Lung (tissue), 11 donors: ENCODE measurements at regions not wholly inside any gene's neighbourhood (a gene's known extent, or its start where the extent isn't known, plus 50 kb on each side); places are given as distances from the start of the nearest gene placed in this dataset.

Source experiments
- ATAC-seq: fragments of 200-7000 bp; cut with Tn5 transposase; one replicate; pipeline ENCODE4 v1.9.1; 2020; ENCODE audit warnings: moderate number of reproducible peaks; ENCODE audit not compliant: insufficient read depth, low FRiP score
- DNase-seq, 3 donors: peaks; one replicate each; pipeline ENCODE4 v3.0.0-alpha.2; 2013 to 2017
- H3K27ac ChIP-seq, 2 donors: one replicate each; pipeline ENCODE4 v1.5.1; 2013; ENCODE audit warnings: mild to moderate bottlenecking in 2 of 2, moderate library complexity in 2 of 2, control low read depth in 1 of 2, inconsistent platforms in 1 of 2, low read depth in 1 of 2, low read length in 1 of 2
- H3K27me3 ChIP-seq, 3 donors: one replicate each; pipeline ENCODE4 v1.5.1; 2013; ENCODE audit warnings: low read length in 2 of 3; ENCODE audit not compliant: control insufficient read depth in 3 of 3, insufficient read depth in 3 of 3
- H3K36me3 ChIP-seq, 4 donors: one replicate each; pipeline ENCODE4 v1.5.1; 2013; ENCODE audit warnings: low read length in 4 of 4, mild to moderate bottlenecking in 1 of 4, moderate library complexity in 1 of 4; ENCODE audit not compliant: control insufficient read depth in 4 of 4, insufficient read depth in 4 of 4
- H3K4me1 ChIP-seq, 5 donors: one replicate each; pipeline ENCODE4 v1.5.1; 2013; ENCODE audit warnings: low read length in 5 of 5, mild to moderate bottlenecking in 2 of 5, moderate library complexity in 1 of 5; ENCODE audit not compliant: control insufficient read depth in 5 of 5, insufficient read depth in 5 of 5
- H3K4me3 ChIP-seq: one replicate; pipeline ENCODE4 v1.5.1; 2013; ENCODE audit warnings: mild to moderate bottlenecking, control low read depth, moderate library complexity
- H3K9ac ChIP-seq, 2 donors: one replicate each; pipeline ENCODE4 v1.5.1; 2013; ENCODE audit warnings: low read length in 2 of 2, control low read depth in 1 of 2; ENCODE audit not compliant: insufficient read depth in 1 of 2
- H3K9me3 ChIP-seq, 4 donors: one replicate each; pipeline ENCODE4 v1.5.1; 2013; ENCODE audit warnings: low read length in 3 of 4, mild to moderate bottlenecking in 1 of 4, moderate library complexity in 1 of 4; ENCODE audit not compliant: control insufficient read depth in 4 of 4, insufficient read depth in 3 of 4
- CTCF ChIP-seq: IDR thresholded peaks from 2 replicates; pipeline ENCODE4 v1.5.1; 2012; ENCODE audit warnings: mild to moderate bottlenecking; ENCODE audit errors: control extremely low read depth, extremely low read depth
- WGBS, 2 donors: extraction: QIAGEN DNeasy Blood & Tissue Kit; methylation state at CpG; one replicate each; pipeline ENCODE4 v1.1.7; 2013; 5-methylcytosine and 5-hydroxymethylcytosine counted together
- donor health status: control.
- donor health status: control.
- donor health status: Bipolar disorder and iron deficiency.
- donor health status: healthy.
- donor health status: DM: yes; HTN: yes; CAD: no.

GRCh38 chr3:87761795-87762194 is 297.0 kb downstream of the CGGBP1 start:
- Histone ChIP-seq H3K27ac (no peak overlapping the region), H3K27me3 (no peaks in the 10 kb centered on the region), H3K36me3 (no peaks in the 10 kb centered on the region), H3K9me3 (peaks cover 0 to 6% (median 0%) of the 10 kb centered on the region in 4 donors), H3K9ac (no peak overlapping the region), H3K4me3 (no peak overlapping the region), H3K4me1 (no peaks in the 10 kb centered on the region)
- 95 to 96% methylated on average over 17 of the region's 17 CpGs for WGBS, 2 donors
- no peak for DNase-seq
- no peak for ATAC-seq
- TF ChIP-seq CTCF, result no peak

GRCh38 chr3:87761341-87761740 is 297.5 kb downstream of the CGGBP1 start:
- no peak for DNase-seq
- TF ChIP-seq CTCF, result no peak
- Histone ChIP-seq H3K27me3 (no peaks in the 10 kb centered on the region), H3K36me3 (no peaks in the 10 kb centered on the region), H3K4me1 (no peaks in the 10 kb centered on the region), H3K27ac (no peak overlapping the region), H3K9ac (no peak overlapping the region), H3K4me3 (no peak overlapping the region), H3K9me3 (peaks cover 0 to 6% (median 0%) of the 10 kb centered on the region in 4 donors)
- no peak for ATAC-seq
- WGBS, 2 donors, result 93 to 95% methylated on average over 11 of the region's 11 CpGs

- no peak for TF ChIP-seq CTCF
- H3K4me3 ChIP-seq, result no peak overlapping the region
- H3K36me3 ChIP-seq, result no peaks in the 10 kb centered on the region
- DNase-seq (no peak), ATAC-seq (no peak)
- no peak overlapping the region for H3K9ac ChIP-seq
- WGBS, 2 donors, result 74 to 78% methylated on average over 1 of the region's 1 CpG
- H3K27ac ChIP-seq, result no peak overlapping the region
- peaks cover 0 to 2% (median 0%) of the 10 kb centered on the region in 4 donors for H3K9me3 ChIP-seq
- H3K4me1 ChIP-seq, result no peaks in the 10 kb centered on the region
- H3K27me3 ChIP-seq, result no peaks in the 10 kb centered on the region
These were observed 302.2 kb downstream of the CGGBP1 start for GRCh38 chr3:87756616-87757015.

DNA sequence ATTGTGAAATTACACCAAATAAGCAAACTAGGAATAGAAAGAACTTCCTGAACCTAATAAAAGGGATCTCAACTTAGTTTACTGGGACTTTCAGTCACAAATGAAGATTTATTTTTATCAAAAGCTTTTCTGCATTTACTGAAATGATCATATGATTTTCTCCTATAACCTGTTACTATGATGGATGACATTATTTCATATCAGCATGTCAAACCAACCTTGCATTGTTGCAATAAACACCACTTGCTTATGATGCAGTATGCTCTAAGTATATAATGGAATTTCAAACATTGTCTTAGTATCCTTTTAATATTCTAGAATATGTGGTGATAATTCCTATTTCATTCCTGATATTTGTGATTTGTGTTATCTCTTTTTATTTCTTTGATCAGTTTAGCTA is 303.0 kb downstream of the CGGBP1 start:
- no peak for TF ChIP-seq CTCF
- no peak for DNase-seq
- no peak for ATAC-seq

More for the DNA sequence above, 303.0 kb downstream of the CGGBP1 start:
- H3K9ac ChIP-seq, result no peak overlapping the region
- H3K4me1 ChIP-seq, result no peaks in the 10 kb centered on the region
- no peaks in the 10 kb centered on the region for H3K36me3 ChIP-seq
- no peak overlapping the region for H3K4me3 ChIP-seq
- no peaks in the 10 kb centered on the region for H3K9me3 ChIP-seq
- H3K27ac ChIP-seq, result no peak overlapping the region
- no peaks in the 10 kb centered on the region for H3K27me3 ChIP-seq
